CD4-positive, alpha-beta T cell treated with Interleukin-21 for 1 hour (primary cell): ENCODE measurements at regions not wholly inside any gene's neighbourhood (a gene's known extent, or its start where the extent isn't known, plus 50 kb on each side); places are given as distances from the start of the nearest gene placed in this dataset.
"Not testable (repeated sequence)": the region's sequence is repeated elsewhere in the genome, so short reads cannot be mapped to it uniquely, and the experiment has no call there.

Experiments
- DNase-seq: peaks from one replicate; pipeline ENCODE4 v3.0.0-alpha.2; 2020

DNA sequence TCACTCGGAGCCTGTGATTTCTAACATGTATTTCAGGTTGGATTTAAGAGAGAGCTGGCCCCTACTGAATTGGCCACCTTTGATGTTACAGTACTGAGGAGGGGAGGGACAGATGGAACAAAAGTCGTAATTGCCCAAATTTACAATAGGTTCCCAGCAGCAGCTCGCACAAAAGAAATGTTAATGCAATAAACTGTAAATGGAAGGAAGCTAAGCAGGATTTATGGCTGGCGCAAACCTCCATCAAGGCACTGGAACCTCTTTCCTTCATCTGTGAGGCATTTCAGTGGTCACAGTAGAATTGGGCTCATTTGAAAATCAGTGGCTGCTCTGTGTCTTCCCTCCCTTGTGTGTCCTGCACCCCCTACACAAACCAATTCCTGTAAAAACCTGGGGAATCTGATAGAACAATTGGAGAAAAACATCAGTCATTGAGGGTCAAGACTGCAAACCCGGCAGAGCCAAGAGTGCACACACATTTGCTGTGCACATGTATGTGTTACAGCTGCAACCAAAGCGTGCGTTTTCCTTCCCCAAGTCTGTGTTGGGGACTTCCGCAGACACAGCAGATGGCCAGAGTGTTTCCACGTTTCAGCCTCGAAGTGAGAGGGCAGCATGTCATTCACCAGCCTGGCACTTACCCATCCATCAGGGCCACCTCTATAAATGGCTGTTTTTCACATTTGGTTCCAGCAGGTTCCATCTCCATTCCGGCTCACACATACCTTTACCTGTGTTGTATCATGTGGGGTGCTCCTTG, 192.8 kb downstream of the TM9SF2 start:
- DNase-seq = no peak

DNA sequence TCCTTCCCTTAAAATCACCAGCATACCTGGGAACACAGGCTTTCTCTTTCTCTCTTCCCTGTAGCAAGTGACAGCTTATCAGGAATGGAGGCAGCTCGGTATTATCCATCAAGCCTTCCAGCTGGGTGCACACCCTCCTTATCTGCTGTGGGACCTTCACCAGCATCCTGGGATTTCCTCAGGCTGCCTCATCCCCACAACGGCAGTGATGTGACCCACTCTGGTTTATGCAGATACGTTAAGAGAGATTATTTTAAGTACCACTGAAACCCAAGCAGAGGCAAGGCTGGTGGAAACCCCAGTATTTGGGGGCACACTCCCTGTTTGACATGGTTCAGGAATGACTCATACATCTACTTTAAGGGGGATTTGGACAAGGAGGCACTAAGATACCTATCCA, 192.1 kb downstream of the TM9SF2 start:
- no peak for DNase-seq

DNA sequence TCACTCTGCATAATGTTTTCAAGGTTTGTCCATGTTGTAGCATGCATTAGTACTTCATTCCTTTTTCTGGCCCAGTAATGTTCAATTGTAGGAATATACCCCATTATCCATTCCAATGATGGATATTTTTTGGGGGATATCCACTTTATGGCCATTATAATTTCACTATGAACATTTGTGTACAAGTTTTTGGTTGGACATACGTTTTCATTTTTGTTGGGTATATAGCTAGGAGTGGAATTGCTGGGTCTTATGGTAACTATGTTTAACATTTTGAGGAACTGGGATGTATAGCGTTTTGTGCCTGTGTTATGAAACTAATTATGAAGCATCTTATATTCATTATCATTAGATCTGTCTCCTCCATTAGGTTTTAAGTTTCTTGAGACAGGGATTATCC, 191.6 kb downstream of the TM9SF2 start:
- no peak for DNase-seq

DNA sequence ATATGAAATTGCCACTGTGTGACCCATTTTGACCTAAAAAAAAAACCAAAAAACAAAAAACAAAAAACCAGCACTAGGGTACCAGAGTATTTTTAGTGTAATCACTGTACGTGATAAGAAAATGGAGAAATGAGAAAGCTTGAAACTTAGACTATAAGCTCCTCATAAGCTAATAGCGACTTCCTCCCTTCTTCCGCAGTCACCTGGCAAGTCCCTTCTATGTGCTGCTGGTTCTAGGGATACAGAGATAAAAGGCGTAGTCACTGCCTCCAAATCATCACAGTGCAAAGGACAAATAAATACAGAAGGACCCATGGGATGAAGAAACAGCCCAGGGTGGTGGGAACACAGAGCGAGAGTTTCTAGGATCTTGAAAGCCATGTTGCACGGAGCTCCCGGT, 190.3 kb downstream of the TM9SF2 start:
- no peak for DNase-seq

DNA sequence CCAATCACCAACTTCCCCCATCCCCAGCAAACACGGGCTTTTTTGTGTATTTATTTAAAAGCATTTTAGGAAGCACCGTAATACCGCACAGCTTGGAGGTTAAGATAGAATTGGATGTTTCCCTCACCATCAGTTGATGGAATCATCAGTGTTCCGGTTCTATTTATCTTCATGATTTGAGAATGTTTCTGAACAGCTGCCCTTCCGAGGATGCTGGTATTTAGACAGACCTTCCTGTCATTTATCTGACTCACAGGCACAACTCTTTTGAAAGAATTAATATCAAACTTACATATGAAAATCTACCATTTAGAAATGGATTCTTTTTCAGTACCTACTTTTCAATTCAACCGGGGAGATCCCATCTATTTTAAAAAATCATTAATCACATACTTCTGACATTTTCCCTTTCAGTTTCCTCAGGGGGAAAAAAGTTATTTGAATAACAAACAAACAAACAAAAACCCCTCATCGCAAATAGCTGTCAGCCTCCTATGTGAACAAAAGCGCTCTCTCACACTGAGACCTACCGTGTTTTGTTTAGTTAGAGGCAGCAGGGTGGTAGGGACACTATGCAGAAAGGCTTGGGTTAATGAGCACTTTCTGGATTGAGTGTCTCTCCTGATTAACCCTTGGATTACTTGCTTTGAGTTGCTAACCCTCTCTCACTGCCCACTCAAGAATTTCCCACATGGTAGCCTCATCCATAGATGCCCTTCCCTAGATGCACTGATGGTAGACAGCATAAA, 189.3 kb downstream of the TM9SF2 start:
- no peak for DNase-seq

DNA sequence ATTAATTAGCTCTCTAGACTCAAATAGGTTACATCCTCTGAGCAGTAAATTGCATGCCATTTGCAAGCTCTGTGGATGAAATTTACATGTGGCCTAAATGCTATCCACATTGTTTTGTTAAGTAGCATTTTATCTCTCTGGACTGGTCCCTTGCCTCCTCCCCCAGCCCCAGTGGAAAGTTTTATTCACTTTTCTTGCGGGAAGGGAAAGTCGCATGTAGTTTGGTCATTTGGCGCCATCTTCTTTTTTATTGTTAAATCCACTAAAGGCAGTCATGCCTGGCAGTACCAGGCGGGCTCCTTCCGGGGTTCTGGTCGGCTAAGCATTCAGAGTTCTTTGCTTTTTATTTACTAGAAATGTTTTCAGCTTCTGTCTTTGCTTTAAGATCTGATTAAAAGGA, 188.7 kb downstream of the TM9SF2 start:
- no peak for DNase-seq

DNA sequence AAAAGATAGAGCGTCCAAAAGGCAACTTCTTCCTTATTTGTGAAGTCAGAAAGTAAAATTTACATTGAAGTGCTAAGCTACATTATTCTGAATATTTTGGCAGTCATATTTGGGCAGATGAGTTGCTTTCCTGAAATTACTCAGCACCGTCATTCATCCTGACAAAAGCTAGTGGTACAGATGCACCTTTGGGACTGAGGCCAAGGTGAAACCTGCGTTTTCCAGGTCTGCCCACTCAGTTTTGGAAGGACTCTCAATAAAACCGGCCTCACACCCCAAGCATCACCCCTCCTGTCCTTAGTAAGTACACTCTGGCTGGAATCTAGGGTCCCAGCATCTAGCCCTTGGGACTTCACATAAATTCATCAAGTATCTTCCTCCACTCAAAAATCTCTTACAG, 187.5 kb downstream of the TM9SF2 start:
- no peak for DNase-seq

DNA sequence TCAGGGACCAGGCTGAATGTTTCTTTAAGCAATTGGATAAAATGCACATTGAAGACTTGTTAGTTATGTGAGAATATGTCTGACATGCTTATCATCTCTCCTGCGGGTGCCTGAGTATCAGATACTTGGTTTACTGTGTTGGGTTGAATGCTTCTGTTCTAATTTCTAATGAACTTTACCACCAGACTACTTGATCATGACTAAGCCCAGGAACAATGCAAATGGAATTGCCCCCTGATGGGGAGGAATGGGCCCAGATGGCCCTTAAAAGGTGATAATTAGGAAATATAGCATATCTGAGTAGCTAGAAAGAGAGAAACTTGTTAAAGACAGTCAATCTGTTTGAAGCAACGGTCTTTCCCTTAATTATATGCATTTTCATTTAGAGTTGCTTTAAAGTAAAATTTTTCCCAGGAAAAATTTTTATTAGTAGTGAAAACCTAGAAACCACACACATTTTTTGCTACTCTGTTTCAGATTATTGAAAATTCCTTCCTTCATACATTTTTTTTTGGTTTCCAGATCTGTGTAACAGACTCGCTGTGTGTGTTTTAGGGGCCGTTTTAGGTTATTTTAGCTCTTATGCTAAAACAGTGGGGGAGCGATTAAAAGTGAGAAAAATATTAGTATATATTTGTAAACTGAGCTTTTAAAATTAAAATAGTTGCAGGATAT, 186.6 kb downstream of the TM9SF2 start:
- DNase-seq = no peak

DNA sequence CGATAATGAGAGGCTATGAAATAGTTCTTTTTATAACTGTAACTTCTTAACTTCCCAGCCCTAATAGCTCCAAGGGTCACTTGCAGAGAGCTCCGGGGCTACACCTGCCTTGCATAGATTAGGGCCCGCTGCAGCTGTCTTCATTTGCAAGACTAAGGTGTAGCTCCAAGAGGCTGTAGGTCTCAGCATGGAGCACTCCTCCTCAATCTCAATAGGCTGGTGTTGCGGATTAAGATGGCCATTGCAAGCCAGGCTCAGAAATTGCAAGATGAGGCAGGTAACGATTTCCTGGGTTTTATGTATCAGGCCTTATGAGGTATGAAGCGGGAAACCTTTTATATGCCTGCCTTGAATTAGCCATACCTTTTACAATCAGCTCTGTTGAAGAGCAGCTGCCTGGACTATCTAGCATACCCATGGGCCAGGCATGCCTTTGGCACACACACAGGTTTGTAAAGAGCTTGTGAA, 185.7 kb downstream of the TM9SF2 start:
- no peak for DNase-seq

DNA sequence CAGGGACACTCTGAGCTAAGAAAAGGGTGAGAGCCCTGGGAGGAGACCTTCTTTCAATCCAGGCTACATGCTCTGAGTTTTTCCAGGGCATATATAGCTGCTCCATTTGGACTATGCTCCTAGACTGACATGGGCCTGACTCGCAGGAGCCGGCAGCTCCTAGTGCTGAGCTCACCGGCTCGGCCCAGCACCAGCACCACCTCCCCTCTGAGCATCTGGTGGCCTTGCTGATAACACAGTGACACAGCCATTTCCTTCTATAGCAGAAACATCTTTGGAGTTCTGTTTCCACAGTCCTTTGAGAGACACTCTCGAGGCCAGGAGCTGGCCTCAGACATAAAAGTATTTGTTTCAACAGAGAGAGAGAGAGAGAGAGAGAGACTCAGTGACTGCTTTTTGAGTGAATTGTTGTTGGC, 184.9 kb downstream of the TM9SF2 start:
- DNase-seq = no peak

DNA sequence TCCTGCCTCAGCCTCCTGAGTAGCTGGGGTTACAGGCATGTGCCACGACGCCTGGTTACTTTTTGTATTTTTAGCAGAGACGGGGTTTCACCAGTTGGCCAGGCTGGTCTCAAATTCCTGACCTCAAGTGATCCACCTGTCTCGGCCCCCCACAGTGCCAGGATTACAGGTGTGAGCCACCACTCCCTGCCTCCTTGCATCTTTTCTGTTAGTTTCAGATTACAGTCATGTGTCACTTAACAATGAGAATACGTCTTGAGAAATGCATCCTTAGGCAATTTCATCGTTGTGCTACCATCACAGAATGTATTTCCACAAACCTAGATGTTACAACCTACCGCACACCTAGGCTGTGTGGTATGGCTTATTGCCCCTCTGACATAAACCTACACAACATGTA, 180.4 kb downstream of the TM9SF2 start:
- DNase-seq = no peak

DNA sequence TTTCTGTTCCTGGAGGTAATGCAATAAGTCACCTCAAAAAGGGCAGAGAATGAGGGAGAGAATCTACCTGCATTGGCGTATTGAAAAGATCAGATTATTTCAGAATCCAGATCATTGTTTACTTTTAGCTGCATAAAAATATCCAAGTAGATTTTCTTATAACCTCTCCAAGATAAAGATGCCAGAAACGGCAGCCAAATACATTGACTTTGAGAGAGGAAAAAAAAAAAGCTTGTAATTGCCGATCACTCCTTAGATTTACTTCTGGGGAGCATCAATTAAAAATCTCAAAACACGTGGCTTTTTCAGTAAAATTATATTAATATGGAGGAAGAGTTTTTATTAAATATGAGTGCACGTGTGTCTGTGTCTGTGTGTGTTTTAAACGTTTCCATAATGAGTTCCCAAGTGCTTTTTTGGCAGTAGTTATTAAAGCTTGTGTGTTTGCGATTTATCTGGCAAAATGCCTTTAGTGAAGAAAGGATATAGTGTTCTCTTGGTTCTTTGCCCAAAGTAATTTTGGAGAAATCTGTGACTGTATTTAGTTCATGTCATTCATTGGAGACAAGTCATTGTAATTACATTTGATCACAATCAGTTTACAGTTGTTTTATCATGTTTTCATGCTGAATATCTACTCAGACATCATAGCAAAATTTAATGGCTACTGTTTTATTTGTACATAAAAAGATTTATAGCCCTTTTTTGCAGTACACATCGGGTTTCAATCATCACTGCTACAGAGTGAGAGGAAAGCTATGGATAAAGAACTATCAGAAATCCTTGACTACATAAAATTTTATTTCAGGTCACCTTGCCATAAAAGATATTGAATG, 176.1 kb downstream of the TM9SF2 start:
- no peak for DNase-seq

DNA sequence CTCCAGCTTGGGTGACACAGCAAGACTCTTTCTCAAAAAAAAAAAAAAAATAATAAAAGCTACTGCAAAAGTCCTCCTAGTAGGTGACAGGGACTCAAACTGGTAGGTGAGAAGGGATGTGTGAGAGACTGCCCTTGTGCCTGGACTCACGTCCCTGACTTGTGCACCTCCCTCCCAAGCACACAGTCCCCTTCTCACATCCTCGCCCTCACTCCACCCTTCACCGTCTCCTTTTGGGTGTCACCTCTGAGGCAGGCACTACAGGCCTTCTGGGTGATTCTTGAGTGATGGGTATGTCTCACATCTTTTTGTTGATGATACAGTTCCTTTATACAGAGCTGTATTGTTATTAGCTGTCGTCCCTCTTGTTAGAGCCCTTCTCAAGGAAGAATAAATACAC, 170.5 kb downstream of the TM9SF2 start:
- DNase-seq = no peak

DNA sequence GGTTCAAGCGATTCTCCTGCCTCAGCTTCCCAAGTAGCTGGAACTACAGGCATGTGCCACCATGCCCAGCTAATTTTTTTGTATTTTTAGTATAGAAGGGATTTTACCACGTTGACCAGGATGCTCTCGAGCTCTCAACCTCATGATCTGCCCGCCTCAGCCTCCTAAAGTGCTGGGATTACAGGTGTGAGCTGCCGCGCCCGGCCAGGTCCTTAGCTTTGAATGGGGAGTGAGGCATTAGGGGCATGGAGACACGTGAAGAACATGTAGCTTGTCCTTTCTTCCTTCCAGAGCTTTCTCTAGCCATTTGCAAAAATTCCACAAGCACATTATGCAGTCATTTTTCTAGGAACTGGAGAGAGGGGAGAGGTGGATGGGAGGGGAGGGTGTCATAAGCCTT, 167.8 kb downstream of the TM9SF2 start:
- DNase-seq = not testable (repeated sequence)

DNA sequence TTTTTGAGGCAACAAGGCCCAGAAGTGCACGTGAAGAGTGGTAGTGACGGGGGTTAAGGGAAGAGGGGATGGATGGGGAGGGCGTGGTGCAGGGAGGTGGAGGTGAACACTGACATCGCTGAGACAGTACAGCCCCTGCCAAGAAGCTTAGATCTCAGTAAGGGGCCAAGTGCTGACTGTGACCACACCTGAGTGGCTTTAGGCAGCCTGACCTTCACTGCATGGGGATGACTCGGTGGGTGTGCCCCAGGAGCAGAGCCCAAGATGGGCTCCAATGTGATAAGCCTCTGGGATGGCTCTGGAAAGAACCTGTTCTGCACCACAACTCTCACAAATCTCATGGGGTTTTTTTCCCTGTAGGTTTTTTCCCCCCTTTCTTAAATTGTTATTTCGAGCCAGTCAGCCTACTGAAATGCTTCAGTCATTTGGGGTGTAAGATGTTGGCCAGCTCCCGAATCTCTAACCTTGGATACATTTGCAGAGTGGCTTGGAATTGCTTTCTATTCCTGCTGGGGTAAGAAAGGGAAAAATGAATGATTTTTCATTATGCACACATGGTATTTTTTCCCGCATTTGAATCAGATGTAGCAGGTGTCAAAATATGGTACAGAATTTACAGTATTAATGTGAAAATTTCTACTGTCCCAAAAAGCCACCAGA, 165.0 kb downstream of the TM9SF2 start:
- no peak for DNase-seq

DNA sequence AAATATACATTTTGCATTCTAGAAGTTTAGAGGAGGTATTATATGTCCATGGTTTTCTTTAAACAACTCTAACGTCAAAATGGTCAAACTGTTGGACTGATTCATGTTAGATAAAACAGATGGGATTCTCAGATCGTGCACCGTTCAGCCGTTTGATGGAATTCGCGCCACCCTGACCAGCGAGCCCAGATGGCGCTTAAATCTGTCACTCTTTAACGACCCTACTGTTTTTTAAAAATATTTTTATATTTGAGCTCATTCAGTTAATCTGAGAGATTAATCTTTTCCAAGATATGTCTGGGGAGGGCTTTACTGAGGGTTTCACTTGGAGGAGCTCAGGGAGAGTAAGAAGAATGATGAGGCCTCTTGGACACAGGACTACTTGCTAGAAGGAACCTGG, 164.4 kb downstream of the TM9SF2 start:
- DNase-seq = no peak

DNA sequence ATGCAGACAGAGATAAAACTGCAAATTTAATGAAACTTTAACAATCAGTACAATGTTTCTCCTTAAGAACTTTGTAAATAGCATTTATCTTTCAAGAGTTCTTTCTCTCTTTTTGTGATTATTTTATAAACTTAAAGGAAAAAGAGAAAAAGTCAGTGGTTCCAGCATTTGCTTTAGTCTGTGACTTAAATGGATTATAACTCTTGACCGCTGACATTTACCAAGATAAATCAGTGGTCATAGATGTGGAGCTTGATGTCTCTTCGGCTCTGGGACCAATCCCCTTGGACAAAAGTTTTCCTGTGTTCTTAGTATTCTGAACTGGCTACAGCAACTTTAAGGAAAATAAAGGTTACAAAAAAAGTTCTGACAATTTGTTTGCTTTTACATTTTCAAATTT, 162.6 kb downstream of the TM9SF2 start:
- no peak for DNase-seq

DNA sequence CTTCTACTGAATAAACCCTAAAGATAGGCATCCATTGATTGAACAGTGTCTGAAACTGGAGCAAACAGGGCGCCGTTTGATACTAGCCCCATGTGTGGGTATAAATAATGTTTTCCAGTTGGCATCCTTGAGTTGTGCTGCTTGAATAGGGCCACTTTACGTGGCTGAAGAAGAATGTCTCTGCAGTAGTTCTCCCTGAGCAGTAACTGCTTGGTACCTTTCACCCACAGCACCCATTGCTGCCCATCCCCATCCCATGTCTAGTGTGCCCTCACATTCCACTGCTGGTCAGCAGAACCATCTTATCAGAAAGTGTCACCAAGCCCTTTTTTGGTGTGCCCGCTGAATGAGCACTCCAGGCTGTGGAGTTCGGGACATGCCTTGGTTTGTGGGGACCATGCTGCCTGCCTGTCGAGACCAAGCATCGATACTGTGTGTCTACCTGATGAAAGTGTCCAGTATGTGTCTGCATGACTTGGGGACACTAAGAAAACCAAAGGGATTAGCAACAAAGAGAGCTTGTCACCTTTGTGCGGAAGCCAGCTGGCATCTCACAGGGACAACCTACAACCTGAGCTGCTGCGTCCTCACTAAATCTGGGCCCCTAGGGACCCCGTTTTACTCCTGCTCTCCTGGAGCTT, 162.0 kb downstream of the TM9SF2 start:
- DNase-seq = no peak

DNA sequence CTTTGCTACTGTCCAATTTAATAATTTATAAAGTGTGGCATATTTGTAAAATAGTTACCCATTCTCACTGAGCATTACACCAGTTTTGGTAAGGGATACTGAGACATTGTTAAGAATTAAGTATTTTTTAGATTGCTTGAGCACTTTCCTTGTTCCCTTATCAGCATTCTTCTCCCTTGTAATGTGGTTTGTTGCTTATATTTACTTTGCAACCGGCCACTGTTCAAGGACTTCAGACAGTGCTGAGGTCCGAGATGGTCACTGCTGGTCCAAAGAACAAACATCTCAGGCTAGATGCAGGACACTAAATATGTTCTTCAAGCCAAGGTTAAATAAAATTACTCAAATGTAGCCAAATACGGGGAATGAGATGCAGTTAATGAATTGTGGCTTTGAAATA, 161.4 kb downstream of the TM9SF2 start:
- DNase-seq = no peak

DNA sequence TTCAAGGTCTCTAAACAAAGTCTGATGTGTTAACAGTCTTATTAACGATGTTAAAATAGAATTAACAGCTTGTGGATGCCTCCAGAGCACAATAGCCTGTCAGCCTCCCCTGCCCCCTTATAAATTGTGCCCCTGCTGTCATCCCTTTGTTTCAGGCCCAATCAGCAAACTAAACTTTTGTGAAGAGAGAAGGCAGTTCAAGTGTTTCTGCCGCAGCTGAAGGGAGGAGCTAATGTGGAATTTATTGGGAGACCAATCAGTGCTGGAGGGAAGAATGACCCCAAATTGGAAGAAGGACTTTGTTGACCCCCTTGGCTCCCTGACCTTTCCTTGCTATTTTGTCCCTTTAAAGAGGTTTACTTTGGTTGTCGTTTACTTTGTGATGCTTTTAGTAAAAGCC, 160.5 kb downstream of the TM9SF2 start:
- no peak for DNase-seq

DNA sequence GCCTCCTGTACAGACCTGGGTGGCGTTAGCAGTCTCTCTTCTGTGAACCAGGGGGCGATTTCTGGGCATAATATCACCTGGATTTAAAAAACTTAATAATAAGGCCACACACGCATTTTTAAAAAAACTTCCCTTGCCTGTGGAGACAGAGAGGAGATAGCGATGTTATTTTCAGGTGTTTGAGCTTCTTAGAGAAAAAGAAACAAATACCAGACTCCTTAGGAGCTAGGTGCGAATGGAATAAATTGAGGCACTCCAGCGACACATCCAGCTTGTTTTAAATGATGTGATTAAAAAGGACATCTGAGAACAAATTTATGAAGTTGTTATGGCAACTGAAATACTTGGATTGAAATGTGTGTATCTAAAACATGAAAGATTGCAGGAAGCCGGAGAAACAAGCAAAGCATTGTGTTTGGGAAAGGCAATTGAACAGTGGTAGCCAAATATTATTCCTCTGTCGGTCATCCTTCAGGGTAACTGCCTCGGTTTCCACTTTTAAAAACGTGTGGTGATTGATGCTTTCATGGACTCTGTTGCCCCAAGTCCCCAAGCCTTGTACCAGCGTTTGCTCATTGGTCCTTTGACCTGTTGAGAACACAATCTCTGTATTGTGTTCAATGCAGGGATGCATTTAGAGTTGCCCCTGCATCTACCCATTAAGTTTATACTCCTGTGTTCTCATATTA, 158.7 kb downstream of the TM9SF2 start:
- no peak for DNase-seq
